Right ventricle myocardium superior (tissue), 1 donor: ENCODE measurements at regions not wholly inside any gene's neighbourhood (a gene's known extent, or its start where the extent isn't known, plus 50 kb on each side); places are given as distances from the start of the nearest gene placed in this dataset.
"Not testable (repeated sequence)": the region's sequence is repeated elsewhere in the genome, so short reads cannot be mapped to it uniquely, and the experiment has no call there.

ENCODE experiments used
- ATAC-seq: fragments of 200-7000 bp; cut with Tn5 transposase; one replicate; pipeline ENCODE4 v1.9.1; 2020; ENCODE audit warnings: mild to moderate bottlenecking; ENCODE audit not compliant: poor library complexity
- DNase-seq: peaks from one replicate; pipeline ENCODE4 v3.0.0-alpha.2; 2020
- intact Hi-C: fragments of 100-400 bp; cut with DNase I; formaldehyde crosslinking; loops from one replicate; pipeline ENCODE4 v1.11.2; 2022
- donor health status: DM: no; HTN: yes; CAD: no; lungs with severe emphysema.

GRCh38 chr17:22376747-22377146 is 684.4 kb downstream of the KCNJ18 start:
- ATAC-seq = not testable (repeated sequence)

GRCh38 chr17:22378748-22379147 is 686.4 kb downstream of the KCNJ18 start:
- ATAC-seq, intact Hi-C loops: not testable (repeated sequence)

More at GRCh38 chr17:22376747-22377146, 684.4 kb downstream of the KCNJ18 start:
- intact Hi-C loops, DNase-seq: not testable (repeated sequence)

GRCh38 chr17:22381589-22381988 is 689.3 kb downstream of the KCNJ18 start:
- DNase-seq, intact Hi-C loops, ATAC-seq: not testable (repeated sequence)

More at GRCh38 chr17:22378748-22379147, 686.4 kb downstream of the KCNJ18 start:
- not testable (repeated sequence) for DNase-seq

- DNase-seq, intact Hi-C loops, ATAC-seq: not testable (repeated sequence)
Measured at GRCh38 chr17:22383772-22384460, 691.6 kb downstream of the KCNJ18 start.

GRCh38 chr17:22384461-22384800 is 692.1 kb downstream of the KCNJ18 start:
- DNase-seq, ATAC-seq, intact Hi-C loops: not testable (repeated sequence)

GRCh38 chr17:22398446-22398845 is 706.1 kb downstream of the KCNJ18 start:
- not testable (repeated sequence) for DNase-seq, ATAC-seq

GRCh38 chr17:22399037-22399436 is 706.7 kb downstream of the KCNJ18 start:
- DNase-seq, intact Hi-C loops, ATAC-seq: not testable (repeated sequence)

More at GRCh38 chr17:22398446-22398845, 706.1 kb downstream of the KCNJ18 start:
- intact Hi-C loops = not testable (repeated sequence)

- ATAC-seq, DNase-seq, intact Hi-C loops: not testable (repeated sequence)
Measured at GRCh38 chr17:22405080-22405479, 712.8 kb downstream of the KCNJ18 start.

GRCh38 chr17:22409160-22409751 is 716.9 kb downstream of the KCNJ18 start:
- DNase-seq (peak; percentile 33), ATAC-seq (no peak)
- intact Hi-C loops = no loop called here

GRCh38 chr17:22410136-22410535 is 717.8 kb downstream of the KCNJ18 start:
- no peak for ATAC-seq
- no peak for DNase-seq
- intact Hi-C loops = no loop called here

GRCh38 chr17:22411185-22411784 is 719.0 kb downstream of the KCNJ18 start:
- no peak for DNase-seq
- ATAC-seq = no peak
- intact Hi-C loops = no loop called here

- intact Hi-C loops = no loop called here
- ATAC-seq (no peak), DNase-seq (no peak)
Measured at GRCh38 chr17:22435231-22435974, 743.1 kb downstream of the KCNJ18 start.

- DNase-seq (no peak), ATAC-seq (no peak)
- intact Hi-C loops = no loop called here
Measured at GRCh38 chr17:22441776-22442175, 749.5 kb downstream of the KCNJ18 start.

GRCh38 chr17:22443061-22443460 is 750.7 kb downstream of the KCNJ18 start:
- no peak for DNase-seq
- intact Hi-C loops = no loop called here
- no peak for ATAC-seq

- no peak for ATAC-seq
- no peak for DNase-seq
- intact Hi-C loops = no loop called here
Measured at GRCh38 chr17:22453181-22453580, 760.9 kb downstream of the KCNJ18 start.

GRCh38 chr17:22454070-22454999 is 762.0 kb downstream of the KCNJ18 start:
- intact Hi-C loops = no loop called here
- ATAC-seq (no peak), DNase-seq (no peak)

GRCh38 chr17:22459331-22459952 is 767.1 kb downstream of the KCNJ18 start:
- DNase-seq = no peak

GRCh38 chr17:22459953-22460350 is 767.6 kb downstream of the KCNJ18 start:
- ATAC-seq = no peak

More at GRCh38 chr17:22459331-22459952, 767.1 kb downstream of the KCNJ18 start:
- no peak for ATAC-seq
- intact Hi-C loops = no loop called here

More at GRCh38 chr17:22459953-22460350, 767.6 kb downstream of the KCNJ18 start:
- DNase-seq = no peak
- intact Hi-C loops = no loop called here
